ENCODE measurements at regions not wholly inside any gene's neighbourhood (a gene's known extent, or its start where the extent isn't known, plus 50 kb on each side); places are given as distances from the start of the nearest gene placed in this dataset.

- DNase-seq (no peak), ATAC-seq (no peak)
- intact Hi-C loops (cut with DNase I, micrococcal nuclease) = no loop called here
Measured at GRCh38 chr7:84533182-84533581, 338.6 kb upstream of the SEMA3A start.

GRCh38 chr7:84532196-84532595 lies 337.6 kb upstream of the SEMA3A start:
- no peak for DNase-seq
- ATAC-seq = no peak
- intact Hi-C loops (cut with DNase I, micrococcal nuclease) = no loop called here

DNA sequence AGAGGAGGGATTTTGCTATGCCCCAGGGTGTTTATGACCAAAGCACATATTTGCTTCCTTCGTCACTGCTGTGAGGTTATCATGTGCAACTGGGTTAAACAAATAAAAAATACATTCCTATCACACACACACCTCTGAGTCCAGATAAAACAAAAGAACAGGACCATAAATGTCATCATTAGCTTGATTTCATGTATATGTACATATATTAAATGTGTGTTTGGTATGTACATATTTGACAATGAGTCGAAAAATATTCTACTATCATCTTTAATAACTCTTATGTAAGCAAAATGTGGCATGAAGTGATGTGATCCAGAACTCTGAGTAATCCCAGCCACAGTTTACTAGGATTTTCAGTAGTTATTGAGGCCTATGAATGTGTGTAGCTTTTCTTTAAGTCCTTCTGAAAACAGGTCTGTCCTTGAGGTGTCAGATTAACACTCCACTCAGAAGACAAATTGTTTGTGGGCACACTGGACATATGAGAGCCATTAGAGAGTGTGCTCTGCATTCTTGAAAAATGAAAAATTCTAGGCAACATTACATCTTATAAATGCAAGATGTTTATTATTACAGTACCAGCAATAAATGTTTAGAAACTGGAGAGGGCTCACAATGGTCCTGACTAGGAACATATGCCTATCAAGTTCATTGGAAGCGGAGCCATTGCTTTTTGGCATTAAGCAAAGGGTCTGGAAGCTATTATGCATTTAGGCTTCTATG lies 335.1 kb upstream of the SEMA3A start:
- DNase-seq (no peak), ATAC-seq (peak; percentile 37)
- intact Hi-C loops (cut with DNase I, micrococcal nuclease) = no loop called here

DNA sequence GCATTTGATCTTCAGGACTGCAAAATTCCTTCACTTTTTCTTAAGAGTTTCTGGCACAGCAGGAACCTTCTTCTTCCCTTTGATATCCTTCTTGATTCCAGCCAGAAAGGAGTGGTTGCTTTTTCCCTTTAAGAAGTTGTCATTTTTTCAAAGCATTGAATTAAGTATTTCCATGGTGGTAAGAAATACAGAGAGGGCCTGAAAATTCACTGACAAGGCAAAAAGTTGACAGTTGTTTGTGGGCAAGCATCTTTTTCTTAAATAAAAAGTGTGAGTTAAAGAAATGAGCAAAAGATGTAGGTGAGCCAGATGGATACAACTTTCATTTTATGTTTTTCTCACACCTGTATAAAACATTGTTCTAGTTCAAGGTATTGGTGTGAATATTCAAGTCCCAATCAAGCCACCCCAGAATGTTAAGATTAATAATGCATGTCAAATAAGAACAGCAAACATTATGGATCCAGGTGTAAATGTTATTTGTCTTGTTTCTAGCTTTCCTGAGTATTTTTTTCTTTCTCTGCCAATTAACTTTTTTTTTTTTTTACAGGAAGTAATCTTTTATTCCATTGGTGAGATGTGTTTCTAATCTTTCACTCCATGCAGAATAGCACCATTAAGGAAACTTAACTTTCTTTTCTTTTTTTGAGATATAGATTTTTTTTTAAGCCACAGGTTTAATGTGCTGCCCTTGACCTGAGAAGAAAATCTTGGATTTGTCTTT lies 334.3 kb upstream of the SEMA3A start:
- intact Hi-C loops (cut with DNase I, micrococcal nuclease) = no loop called here
- ATAC-seq (no peak), DNase-seq (no peak)

- intact Hi-C loops (cut with DNase I, micrococcal nuclease) = no loop called here
- DNase-seq (no peak), ATAC-seq (no peak)
Measured at GRCh38 chr7:84524714-84525694, 330.4 kb upstream of the SEMA3A start.

DNA sequence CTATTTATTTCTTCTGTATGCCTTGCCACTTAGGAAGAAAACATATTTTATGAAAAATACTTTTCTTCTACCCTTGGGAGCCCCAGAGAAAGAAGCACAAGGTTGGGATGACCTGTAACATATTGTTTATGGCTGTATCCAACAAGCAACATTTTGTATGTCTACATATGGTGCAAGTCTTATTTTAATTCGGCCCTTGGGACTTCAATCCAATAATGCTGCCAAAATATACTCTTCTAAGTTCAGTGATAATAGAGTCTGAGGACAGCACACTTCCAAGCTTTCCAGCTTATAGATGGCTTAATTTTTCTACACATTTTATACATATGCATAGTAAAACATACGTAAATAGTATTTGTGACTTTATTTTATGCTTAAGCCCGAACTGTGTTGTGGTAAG lies 318.5 kb upstream of the SEMA3A start:
- no peak for DNase-seq
- intact Hi-C loops (cut with DNase I, micrococcal nuclease) = no loop called here
- no peak for ATAC-seq

DNA sequence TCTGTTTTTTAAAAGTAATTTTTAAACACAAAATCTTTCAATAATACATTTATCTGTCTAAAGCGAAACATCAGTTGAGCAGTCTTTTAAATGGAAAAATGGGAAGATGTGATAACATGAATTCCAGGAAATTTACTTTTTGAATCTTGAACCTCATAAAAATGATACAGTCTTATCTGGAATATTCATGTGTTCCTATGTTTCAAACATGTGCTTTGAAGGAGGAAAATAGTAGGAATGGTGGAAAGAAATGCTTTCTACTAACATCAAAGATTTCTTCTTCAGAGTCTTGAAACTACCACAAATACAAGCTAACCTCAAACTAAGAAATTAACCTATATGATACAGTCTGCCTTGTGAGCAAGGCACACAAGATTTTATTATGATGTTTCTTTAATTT lies 317.5 kb upstream of the SEMA3A start:
- ATAC-seq (no peak), DNase-seq (no peak)
- intact Hi-C loops (cut with DNase I, micrococcal nuclease) = no loop called here

DNA sequence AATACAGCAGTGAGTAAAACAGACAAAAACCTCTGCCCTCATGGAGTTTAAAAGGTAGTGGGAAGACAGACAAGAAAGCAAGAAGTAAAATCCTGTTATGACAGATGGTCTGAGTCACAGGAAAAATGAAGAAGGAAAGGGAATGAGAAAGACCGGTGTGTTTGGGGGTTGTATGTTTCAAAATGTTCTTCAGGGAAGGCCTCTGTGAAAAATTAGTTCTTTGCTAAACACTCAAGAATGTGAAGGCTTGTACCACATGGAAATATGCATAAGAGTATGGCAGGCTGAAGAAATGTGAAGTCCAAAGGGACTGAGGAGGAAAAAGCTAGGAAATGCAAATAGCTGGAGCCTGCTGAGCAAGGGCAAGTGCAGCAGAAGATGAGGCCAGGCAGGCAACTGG lies 315.9 kb upstream of the SEMA3A start:
- DNase-seq (no peak), ATAC-seq (no peak)
- intact Hi-C loops (cut with DNase I, micrococcal nuclease) = no loop called here

DNA sequence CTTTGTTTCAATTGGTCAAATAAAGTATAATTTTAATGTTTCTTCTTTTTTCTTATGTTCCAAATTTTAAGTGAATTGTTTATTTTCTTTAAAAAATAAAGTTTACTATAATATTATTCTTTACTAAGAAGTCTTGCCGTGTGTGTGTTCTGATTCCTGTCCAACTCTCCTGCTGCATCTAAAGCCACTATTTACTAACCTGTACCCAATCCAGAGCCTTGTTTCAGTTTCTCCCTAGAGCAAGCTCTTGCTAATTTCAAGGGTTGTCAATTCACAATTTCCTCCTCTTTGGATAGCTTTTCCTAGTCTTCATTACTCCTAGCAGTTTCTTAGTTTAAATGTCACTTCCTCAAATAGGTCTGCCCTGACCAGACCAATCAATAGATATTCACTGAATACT lies 314.9 kb upstream of the SEMA3A start:
- DNase-seq = no peak
- intact Hi-C loops (cut with DNase I, micrococcal nuclease) = no loop called here
- ATAC-seq = no peak

DNA sequence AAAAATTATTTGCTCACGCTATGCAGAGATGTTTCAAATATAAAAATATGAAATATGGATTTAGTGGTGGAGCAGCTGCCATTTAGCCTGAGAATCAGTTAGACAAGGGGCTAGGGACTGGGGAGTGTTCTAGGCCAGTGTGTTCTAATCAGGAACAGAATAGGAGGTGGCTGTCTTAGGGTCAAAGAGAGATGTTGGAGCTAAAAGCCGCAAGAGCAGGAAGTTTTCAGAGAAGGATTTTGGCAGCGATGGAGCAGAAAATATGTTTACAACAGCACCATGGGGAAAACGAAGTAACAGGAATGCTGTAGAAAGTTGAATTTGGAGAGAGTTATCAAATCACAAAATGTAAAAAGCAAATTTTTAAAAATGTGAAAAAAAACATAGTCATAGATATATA lies 314.0 kb upstream of the SEMA3A start:
- no peak for ATAC-seq
- no peak for DNase-seq

DNA sequence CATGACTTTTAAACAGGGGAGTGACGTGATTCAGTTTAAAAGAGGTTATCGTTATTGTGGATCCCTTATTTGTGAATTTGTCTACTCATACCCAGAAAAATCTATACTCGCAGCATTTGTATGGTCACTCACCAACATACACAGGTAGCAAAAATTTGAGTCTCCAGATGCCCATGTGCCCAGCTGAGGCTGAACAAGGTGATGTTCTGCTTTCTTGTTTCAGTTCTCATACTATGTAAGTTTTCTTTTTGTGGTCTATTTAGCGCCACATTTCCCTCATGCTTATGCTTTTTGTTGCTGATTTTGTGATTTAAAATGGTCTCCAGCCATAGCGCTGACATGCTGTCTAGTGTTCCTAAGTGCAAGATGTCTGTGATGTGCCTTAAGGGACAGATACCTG lies 312.9 kb upstream of the SEMA3A start:
- intact Hi-C loops (cut with DNase I, micrococcal nuclease) = no loop called here
- ATAC-seq (no peak), DNase-seq (no peak)

More for the DNA sequence above, 314.0 kb upstream of the SEMA3A start:
- intact Hi-C loops (cut with DNase I, micrococcal nuclease) = no loop called here

DNA sequence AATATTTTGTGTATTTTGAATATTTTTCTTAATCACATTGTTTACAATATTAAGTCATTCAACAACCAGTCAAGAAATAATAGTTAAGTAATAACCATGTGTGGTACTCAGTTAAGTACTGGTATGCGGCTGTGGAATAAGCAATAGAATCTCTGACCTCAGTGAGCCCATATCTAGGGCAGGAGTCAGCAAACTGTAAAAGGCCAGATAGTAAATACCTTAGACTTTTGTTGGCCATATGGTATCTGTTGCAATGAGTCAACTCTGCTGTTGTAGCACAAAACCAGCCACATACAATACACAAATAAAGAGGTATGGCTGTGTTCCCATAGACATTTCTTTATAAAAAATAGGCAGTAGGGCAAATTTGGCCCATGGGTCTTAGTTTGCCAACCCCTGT lies 311.6 kb upstream of the SEMA3A start:
- intact Hi-C loops (cut with DNase I, micrococcal nuclease) = no loop called here
- DNase-seq (no peak), ATAC-seq (no peak)

DNA sequence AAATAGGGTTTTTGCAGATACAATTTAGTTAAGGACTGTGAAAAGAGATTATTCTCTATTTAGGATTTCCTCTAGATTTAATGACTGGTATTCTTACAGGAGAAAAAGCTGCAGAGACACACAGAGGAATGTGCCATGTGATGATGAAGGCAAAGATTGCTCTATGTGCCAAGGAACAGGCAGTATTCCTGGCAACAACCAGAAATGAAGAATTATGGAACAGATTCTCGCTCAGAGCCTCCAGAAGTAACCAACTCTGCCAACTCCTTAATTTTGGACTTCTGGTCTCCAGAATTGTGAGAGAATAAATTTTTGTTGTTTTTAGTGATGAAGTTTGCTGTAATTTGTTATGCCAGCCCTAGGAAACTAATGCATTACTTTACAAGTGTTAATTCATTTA lies 307.6 kb upstream of the SEMA3A start:
- intact Hi-C loops (cut with DNase I, micrococcal nuclease) = no loop called here
- no peak for ATAC-seq

DNA sequence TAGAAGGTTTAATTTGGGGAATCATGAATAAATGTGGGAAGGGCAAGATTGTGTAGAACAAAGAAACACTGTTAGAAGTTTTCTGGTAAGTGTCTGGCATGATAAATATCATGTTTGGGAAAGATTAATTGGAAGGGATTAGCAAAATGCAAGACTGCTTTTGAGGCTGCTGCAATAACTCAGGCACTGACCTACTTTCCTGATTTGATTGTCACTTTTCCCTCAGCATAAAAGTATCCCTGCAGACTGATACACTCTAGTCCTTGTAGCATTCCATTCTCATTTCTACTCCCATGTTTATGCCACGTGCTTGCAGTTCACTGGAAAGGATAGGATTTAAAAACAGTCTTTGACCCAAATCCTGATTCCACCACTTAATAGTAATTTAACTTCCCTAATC lies 303.3 kb upstream of the SEMA3A start:
- intact Hi-C loops (cut with DNase I, micrococcal nuclease) = no loop called here
- DNase-seq (no peak), ATAC-seq (no peak)

More for the DNA sequence above, 307.6 kb upstream of the SEMA3A start:
- DNase-seq = no peak

DNA sequence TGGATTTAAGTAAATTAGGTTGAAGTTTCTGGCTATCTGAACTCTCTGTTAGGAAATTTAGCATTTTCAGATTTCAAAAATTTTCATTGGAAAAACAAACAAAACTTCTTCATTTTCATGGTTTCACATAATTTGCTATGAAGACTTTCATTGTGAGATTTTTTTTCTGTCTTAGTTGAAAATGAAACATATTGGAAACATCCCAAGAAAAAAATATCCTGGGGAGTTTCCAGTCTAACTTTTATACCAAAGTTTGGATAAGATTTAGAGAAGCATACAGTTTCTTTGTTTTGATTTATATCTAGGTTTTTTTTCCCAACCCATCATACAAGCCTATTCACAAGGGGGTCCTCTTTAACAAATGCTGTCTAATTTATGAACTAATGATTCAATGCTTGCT lies 300.5 kb upstream of the SEMA3A start:
- intact Hi-C loops (cut with DNase I, micrococcal nuclease) = no loop called here

DNA sequence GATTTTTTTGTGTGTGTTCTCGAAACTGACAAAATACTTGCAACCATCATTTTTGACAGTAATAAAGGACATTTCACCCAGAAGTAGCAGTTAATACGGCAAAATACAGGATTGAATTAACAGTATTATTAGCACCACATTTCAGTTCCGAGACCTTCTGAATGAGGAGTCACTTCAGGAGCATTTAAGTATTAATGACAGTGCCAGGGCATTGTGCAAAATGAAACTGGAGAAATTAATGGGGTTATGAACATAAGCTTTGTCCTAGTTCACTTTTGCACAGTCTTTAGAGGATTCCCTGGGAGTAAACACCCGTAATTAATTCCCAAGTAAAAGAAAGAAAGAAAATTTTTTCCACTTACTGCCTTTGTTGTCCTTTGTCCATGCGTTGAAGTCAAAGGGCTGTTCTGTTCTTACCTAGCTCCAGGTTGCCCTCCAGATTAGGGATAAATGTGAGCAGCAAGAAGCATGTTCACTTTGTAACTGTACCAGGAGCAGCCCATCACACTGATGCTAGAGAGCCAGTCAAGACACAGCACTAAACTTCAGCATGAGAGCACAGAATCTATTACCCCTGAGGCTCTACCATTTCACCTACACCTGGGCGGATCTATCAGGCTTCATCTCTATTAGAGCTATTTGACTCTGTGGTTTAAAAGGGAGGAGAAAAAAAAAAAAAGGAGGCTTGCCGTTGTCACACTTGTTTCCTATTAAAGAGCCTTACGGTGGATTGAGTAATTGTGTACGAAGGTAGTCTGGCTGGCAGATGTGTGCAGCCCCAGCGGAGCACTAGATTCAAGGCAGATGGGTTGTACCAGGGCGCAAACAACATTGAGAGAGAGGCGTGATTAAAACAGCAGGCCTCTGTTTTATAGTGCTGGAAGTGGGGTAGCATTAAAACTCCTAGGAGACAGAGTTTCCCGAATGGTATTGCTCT lies 297.8 kb upstream of the SEMA3A start:
- no peak for ATAC-seq
- intact Hi-C loops (cut with DNase I, micrococcal nuclease) = no loop called here
- DNase-seq = no peak

More for the DNA sequence above, 300.5 kb upstream of the SEMA3A start:
- DNase-seq = no peak
- ATAC-seq = no peak

DNA sequence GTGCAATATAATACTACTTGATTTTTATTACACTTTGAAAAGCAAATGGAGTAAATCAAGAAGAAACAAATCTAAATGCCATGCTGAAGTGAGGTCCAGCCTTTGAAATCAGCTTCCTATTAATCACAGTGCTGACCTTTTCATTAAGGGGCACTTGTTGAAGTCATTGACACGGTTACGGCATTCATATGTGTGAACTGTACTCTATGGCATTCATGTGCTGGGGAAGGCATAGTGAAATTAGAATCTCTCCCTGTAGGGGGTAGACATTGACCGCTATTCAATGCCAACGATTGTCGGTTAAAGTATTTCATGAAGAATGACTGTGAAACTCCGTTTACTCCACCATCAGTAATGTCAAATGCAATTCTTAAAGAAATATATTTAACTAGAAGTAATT lies 296.1 kb upstream of the SEMA3A start:
- DNase-seq = no peak
- intact Hi-C loops (cut with DNase I, micrococcal nuclease) = no loop called here
- ATAC-seq = no peak

GRCh38 chr7:84484502-84485079 lies 290.0 kb upstream of the SEMA3A start:
- intact Hi-C loops (cut with DNase I, micrococcal nuclease) = no loop called here
- DNase-seq (no peak), ATAC-seq (no peak)
